GM12878 (cell line): ENCODE measurements at regions not wholly inside any gene's neighbourhood (a gene's known extent, or its start where the extent isn't known, plus 50 kb on each side); places are given as distances from the start of the nearest gene placed in this dataset.

Experiments
- CBFB ChIP-seq: IDR thresholded peaks from 2 replicates; pipeline ENCODE4 v1.6.1; 2016; ENCODE audit warnings: antibody characterized with exemption, low read depth
- EZH2 ChIP-seq: IDR thresholded peaks from 2 replicates; pipeline ENCODE4 v1.6.1; 2012; ENCODE audit warnings: low read depth, mild to moderate bottlenecking, control low read depth, inconsistent platforms, low read length, borderline replicate concordance; ENCODE audit not compliant: control insufficient read depth
- JUND ChIP-seq: IDR thresholded peaks from 2 replicates; pipeline ENCODE4 v1.6.1; 2012; ENCODE audit warnings: low read depth, mild to moderate bottlenecking, low read length, improper control_type of control experiment, moderate library complexity
- MTA3 ChIP-seq: IDR thresholded peaks from 2 replicates; pipeline ENCODE4 v1.6.1; 2012; ENCODE audit warnings: low read length, inconsistent platforms, borderline replicate concordance
- POLR2A ChIP-seq: IDR thresholded peaks from 2 replicates; pipeline ENCODE4 v1.6.1; 2011; ENCODE audit warnings: low read depth, mild to moderate bottlenecking, low read length
- POLR2AphosphoS5 ChIP-seq: IDR thresholded peaks from 2 replicates; pipeline ENCODE4 v1.6.1; 2011; ENCODE audit warnings: mild to moderate bottlenecking, low read length, inconsistent platforms
- RCOR1 ChIP-seq: conservative IDR thresholded peaks from 2 replicates; pipeline ENCODE4 v1.6.1; 2012; ENCODE audit warnings: low read depth, low read length, improper control_type of control experiment
- TARDBP ChIP-seq: IDR thresholded peaks from 2 replicates; pipeline ENCODE4 v1.6.1; 2016; ENCODE audit warnings: borderline replicate concordance
- TCF12 ChIP-seq: IDR thresholded peaks from 2 replicates; pipeline ENCODE4 v1.6.1; 2011; ENCODE audit warnings: low read depth, mild to moderate bottlenecking, low read length
- YY1 ChIP-seq: IDR thresholded peaks from 2 replicates; pipeline ENCODE4 v1.6.1; 2011; ENCODE audit warnings: low read depth, mild to moderate bottlenecking, low read length
- TF ChIP-seq, protein P1 (sequence below): IDR thresholded peaks from 2 replicates; pipeline ENCODE4 v1.6.1; 2011; ENCODE audit warnings: low read depth, mild to moderate bottlenecking, low read length, moderate library complexity, borderline replicate concordance; ENCODE audit errors: extremely low read depth
- TF ChIP-seq, protein P2 (sequence below), 3 experiments: IDR thresholded peaks in 2 of 3; conservative IDR thresholded peaks in 1 of 3; 2 replicates each; pipeline ENCODE4 v1.5.1; 2011; ENCODE audit warnings: low read depth in 3 of 3, low read length in 3 of 3, mild to moderate bottlenecking in 3 of 3, control low read depth in 2 of 3, moderate library complexity in 2 of 3, inconsistent platforms in 1 of 3, mixed read lengths in 1 of 3; ENCODE audit not compliant: control insufficient read depth in 2 of 3, insufficient read depth in 1 of 3; ENCODE audit errors: extremely low read depth in 1 of 3

DNA sequence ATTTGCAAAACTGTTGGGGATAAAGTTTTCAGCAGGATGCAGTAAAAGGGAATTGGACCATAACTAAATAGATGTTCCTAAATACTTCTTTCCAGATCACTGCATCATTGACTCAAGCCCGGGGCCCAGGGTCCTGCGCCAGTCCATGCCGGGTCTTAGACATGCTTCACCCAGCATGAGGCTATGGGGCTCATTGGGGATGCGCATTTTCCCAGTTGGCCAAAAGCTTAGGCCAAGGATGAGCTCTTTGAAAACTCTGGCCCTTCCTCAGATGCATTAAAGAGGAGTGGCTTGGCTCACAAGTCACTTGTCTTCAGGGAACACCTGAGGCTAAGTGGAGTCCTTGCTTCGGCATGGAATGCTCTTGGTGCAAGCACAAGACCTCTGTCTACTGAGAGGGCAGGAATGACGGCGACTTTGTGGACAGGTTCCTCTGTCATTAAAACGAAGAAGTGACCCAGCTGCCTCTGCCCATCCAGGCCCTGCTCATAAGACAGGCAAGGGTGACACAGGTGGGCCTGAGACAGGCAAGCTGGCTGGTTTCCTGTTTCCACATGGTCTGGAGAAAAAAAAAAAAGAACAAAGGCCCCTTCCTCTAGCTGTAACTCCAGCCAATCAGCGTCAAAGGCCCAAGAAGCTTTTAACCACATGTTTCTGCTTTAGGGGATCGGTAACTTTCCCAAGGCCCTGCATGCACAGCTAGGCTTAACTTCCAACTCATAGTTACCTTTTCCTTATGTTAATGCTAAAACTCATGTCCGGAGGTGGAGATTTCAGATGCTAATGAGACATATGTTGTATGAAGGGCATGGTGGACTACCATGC lies 81.4 kb upstream of the CDH4 start:
- TF ChIP-seq JUND = no peak
- TF ChIP-seq POLR2A = no peak
- no peak for TF ChIP-seq MTA3
- no peak for TF ChIP-seq TCF12
- TF ChIP-seq, protein P1, sequence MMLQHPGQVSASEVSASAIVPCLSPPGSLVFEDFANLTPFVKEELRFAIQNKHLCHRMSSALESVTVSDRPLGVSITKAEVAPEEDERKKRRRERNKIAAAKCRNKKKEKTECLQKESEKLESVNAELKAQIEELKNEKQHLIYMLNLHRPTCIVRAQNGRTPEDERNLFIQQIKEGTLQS = no peak
- TF ChIP-seq CBFB = no peak
- no peak for TF ChIP-seq POLR2AphosphoS5
- TF ChIP-seq RCOR1 = no peak
- TF ChIP-seq, protein P2, sequence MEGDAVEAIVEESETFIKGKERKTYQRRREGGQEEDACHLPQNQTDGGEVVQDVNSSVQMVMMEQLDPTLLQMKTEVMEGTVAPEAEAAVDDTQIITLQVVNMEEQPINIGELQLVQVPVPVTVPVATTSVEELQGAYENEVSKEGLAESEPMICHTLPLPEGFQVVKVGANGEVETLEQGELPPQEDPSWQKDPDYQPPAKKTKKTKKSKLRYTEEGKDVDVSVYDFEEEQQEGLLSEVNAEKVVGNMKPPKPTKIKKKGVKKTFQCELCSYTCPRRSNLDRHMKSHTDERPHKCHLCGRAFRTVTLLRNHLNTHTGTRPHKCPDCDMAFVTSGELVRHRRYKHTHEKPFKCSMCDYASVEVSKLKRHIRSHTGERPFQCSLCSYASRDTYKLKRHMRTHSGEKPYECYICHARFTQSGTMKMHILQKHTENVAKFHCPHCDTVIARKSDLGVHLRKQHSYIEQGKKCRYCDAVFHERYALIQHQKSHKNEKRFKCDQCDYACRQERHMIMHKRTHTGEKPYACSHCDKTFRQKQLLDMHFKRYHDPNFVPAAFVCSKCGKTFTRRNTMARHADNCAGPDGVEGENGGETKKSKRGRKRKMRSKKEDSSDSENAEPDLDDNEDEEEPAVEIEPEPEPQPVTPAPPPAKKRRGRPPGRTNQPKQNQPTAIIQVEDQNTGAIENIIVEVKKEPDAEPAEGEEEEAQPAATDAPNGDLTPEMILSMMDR (IDR thresholded peaks at IDR 0.05 in 2 of 3, conservative IDR thresholded peaks at IDR 0.05 in 1 of 3; ENCODE audit: control insufficient read depth in 2 of 3, extremely low read depth in 1 of 3, insufficient read depth in 1 of 3, low read depth in 3 of 3, low read length in 3 of 3) = no peak
- no peak for TF ChIP-seq EZH2
- no peak for TF ChIP-seq TARDBP
- TF ChIP-seq YY1 = no peak
